ENCODE measurements at regions not wholly inside any gene's neighbourhood (a gene's known extent, or its start where the extent isn't known, plus 50 kb on each side); places are given as distances from the start of the nearest gene placed in this dataset.

DNA sequence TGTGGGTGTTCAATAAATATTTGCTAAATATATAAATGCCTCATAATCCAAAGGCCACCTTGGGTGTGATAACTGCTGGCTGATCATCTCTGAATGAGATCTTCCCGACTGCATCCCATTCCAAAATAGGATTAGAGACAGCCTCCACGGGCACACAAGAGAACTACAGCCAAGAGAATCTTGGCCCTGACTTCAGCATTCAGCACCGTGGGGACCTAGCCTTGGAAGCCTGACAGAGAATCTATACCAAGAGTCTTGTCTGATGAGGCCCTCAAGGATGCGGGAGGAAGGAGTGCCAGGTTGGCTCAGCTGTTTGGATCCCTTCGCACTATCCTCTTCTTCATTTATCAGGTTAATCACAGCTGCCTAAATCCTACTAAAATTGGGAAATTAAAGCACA lies 85.8 kb downstream of the RBM43 start:
- TF ChIP-seq EZH2 (IDR thresholded peaks at IDR 0.05; ENCODE audit: borderline replicate concordance, low read depth, low read length, severe bottlenecking): no peak
- TF ChIP-seq, protein P1, sequence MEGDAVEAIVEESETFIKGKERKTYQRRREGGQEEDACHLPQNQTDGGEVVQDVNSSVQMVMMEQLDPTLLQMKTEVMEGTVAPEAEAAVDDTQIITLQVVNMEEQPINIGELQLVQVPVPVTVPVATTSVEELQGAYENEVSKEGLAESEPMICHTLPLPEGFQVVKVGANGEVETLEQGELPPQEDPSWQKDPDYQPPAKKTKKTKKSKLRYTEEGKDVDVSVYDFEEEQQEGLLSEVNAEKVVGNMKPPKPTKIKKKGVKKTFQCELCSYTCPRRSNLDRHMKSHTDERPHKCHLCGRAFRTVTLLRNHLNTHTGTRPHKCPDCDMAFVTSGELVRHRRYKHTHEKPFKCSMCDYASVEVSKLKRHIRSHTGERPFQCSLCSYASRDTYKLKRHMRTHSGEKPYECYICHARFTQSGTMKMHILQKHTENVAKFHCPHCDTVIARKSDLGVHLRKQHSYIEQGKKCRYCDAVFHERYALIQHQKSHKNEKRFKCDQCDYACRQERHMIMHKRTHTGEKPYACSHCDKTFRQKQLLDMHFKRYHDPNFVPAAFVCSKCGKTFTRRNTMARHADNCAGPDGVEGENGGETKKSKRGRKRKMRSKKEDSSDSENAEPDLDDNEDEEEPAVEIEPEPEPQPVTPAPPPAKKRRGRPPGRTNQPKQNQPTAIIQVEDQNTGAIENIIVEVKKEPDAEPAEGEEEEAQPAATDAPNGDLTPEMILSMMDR (IDR thresholded peaks at IDR 0.05; ENCODE audit: extremely low read depth in 1 of 2, insufficient read depth in 1 of 2, low read depth in 1 of 2, low read length in 2 of 2): no peak
- TF ChIP-seq JUN (IDR thresholded peaks at IDR 0.05; ENCODE audit: borderline replicate concordance, insufficient read depth, insufficient read length, low read depth): no peak
- no peak for TF ChIP-seq POLR2AphosphoS5 (IDR thresholded peaks at IDR 0.05; ENCODE audit: insufficient read depth, low read depth, low read length)

Data from endothelial cell of umbilical vein (primary cell).